B cell (primary cell): ENCODE measurements at regions not wholly inside any gene's neighbourhood (a gene's known extent, or its start where the extent isn't known, plus 50 kb on each side); places are given as distances from the start of the nearest gene placed in this dataset.

Experiments
- ATAC-seq: fragments of 200-7000 bp; cut with Tn5 transposase; one replicate; pipeline ENCODE4 v1.10.0; 2021; ENCODE audit warnings: low read depth, mild to moderate bottlenecking, moderate number of reproducible peaks, moderate library complexity
- CTCF ChIA-PET: fragments of 350-600 bp; sonication (Branson Sonifier 250); formaldehyde crosslinking; loops from one replicate; lab custom pipeline; 2021; ENCODE audit warnings: antibody characterized with exemption, inconsistent platforms; lab: Charles Lee
- POLR2A ChIA-PET: fragments of 350-600 bp; sonication (Branson Sonifier 250); formaldehyde crosslinking; loops from one replicate; lab custom pipeline; 2021; ENCODE audit warnings: antibody characterized with exemption; lab: Charles Lee
- DNase-seq: peaks from one replicate; pipeline ENCODE4 v3.0.0; 2013
- H2AFZ ChIP-seq: 2 replicates; pipeline ENCODE4 v1.6.1; 2012; ENCODE audit warnings: mild to moderate bottlenecking, low read depth, low read length; ENCODE audit not compliant: insufficient read depth, poor library complexity, severe bottlenecking
- H3K27ac ChIP-seq, 2 donors: 1 replicate in 1 of 2; 2 replicates in 1 of 2; pipeline ENCODE4 v1.5.1; 2012 to 2013; ENCODE audit warnings: low read length in 2 of 2, mild to moderate bottlenecking in 2 of 2, moderate library complexity in 1 of 2
- H3K27me3 ChIP-seq, 4 experiments: fragments of 200-600 bp in 1 of 4; sonication (generic) in 1 of 4; replicated peaks in 1 of 4; 1 replicate in 2 of 4; 2 replicates in 2 of 4; pipeline versions ENCODE4 v1.6.1 to v1.7.0; 2013 to 2016; ENCODE audit warnings: low read length in 3 of 4, mild to moderate bottlenecking in 2 of 4, mixed read lengths in 1 of 4, moderate library complexity in 1 of 4; ENCODE audit not compliant: insufficient read depth in 4 of 4, control insufficient read depth in 3 of 4; ENCODE audit errors: control extremely low read depth in 1 of 4
- H3K36me3 ChIP-seq, 2 experiments: replicated peaks in 1 of 2; 1 replicate in 1 of 2; 2 replicates in 1 of 2; pipeline versions ENCODE4 v1.6.1 to v1.7.1; 2013; ENCODE audit warnings: low read length in 1 of 2; ENCODE audit not compliant: insufficient read depth in 2 of 2, control insufficient read depth in 1 of 2; ENCODE audit errors: control extremely low read depth in 1 of 2, extremely low read depth in 1 of 2
- H3K4me1 ChIP-seq, 2 donors: fragments of 200-600 bp in 1 of 2; sonication (generic) in 1 of 2; 1 replicate in 1 of 2; 2 replicates in 1 of 2; pipeline versions ENCODE4 v1.5.1 to v1.6.1; 2013 to 2017; ENCODE audit warnings: low read length in 2 of 2; ENCODE audit not compliant: control insufficient read depth in 2 of 2, insufficient read depth in 2 of 2
- H3K4me2 ChIP-seq: replicated peaks from 2 replicates; pipeline ENCODE3; 2012; ENCODE audit warnings: mild to moderate bottlenecking, low read depth, low read length; ENCODE audit not compliant: poor library complexity, severe bottlenecking
- H3K4me3 ChIP-seq, 5 experiments: fragments of 200-600 bp in 1 of 5; sonication (generic) in 1 of 5; 1 replicate in 3 of 5; 2 replicates in 2 of 5; pipeline versions ENCODE4 v1.5.1 to v1.7.0; 2011 to 2016; ENCODE audit warnings: low read length in 4 of 5, mild to moderate bottlenecking in 4 of 5, low read depth in 2 of 5, control low read depth in 1 of 5, moderate library complexity in 1 of 5; ENCODE audit not compliant: insufficient read depth in 1 of 5; ENCODE audit errors: control extremely low read depth in 1 of 5, extremely low read depth in 1 of 5
- H3K79me2 ChIP-seq: fragments of 200-600 bp; sonication (generic); one replicate; pipeline ENCODE4 v1.6.0; 2016; ENCODE audit warnings: low read length; ENCODE audit not compliant: control insufficient read depth, insufficient read depth
- H3K9ac ChIP-seq: fragments of 200-600 bp; sonication (generic); 2 replicates; pipeline ENCODE4 v1.6.1; 2017; ENCODE audit warnings: mild to moderate bottlenecking, low read length, moderate library complexity
- H3K9me3 ChIP-seq, 3 donors: one replicate each; pipeline versions ENCODE4 v1.6.1 to v1.7.1; 2013; ENCODE audit warnings: low read length in 2 of 3; ENCODE audit not compliant: control insufficient read depth in 2 of 3, insufficient read depth in 1 of 3; ENCODE audit errors: control extremely low read depth in 1 of 3
- H4K20me1 ChIP-seq: 2 replicates; pipeline ENCODE4 v1.6.0; 2012; ENCODE audit warnings: mild to moderate bottlenecking, low read length; ENCODE audit not compliant: insufficient read depth, control insufficient read depth, poor library complexity, severe bottlenecking
- H3K27ac Mint-ChIP-seq: one replicate; pipeline ENCODE4 v1.8.0; 2021; ENCODE audit warnings: mixed read lengths
- H3K27me3 Mint-ChIP-seq: one replicate; pipeline ENCODE4 v1.8.0; 2021; ENCODE audit warnings: mixed read lengths
- H3K4me1 Mint-ChIP-seq: one replicate; pipeline ENCODE4 v1.8.0; 2021; ENCODE audit warnings: mixed read lengths
- H3K4me3 Mint-ChIP-seq: one replicate; pipeline ENCODE4 v1.8.0; 2021; ENCODE audit warnings: mixed read lengths
- H3K9me3 Mint-ChIP-seq: one replicate; pipeline ENCODE4 v1.8.0; 2022; ENCODE audit warnings: mixed read lengths; ENCODE audit not compliant: insufficient read depth
- EZH2 ChIP-seq: IDR thresholded peaks from 2 replicates; pipeline ENCODE4 v1.6.1; 2012; ENCODE audit warnings: borderline replicate concordance, low read depth, mild to moderate bottlenecking, moderate library complexity, low read length; ENCODE audit not compliant: insufficient read depth, poor library complexity, severe bottlenecking
- WGBS: methylation state at CpG from one replicate; pipeline ENCODE4 v1.1.5; 2013; ENCODE audit warnings: missing lambda C conversion rate; ENCODE audit not compliant: insufficient coverage; 5-methylcytosine and 5-hydroxymethylcytosine counted together
- intact Hi-C: fragments of 100-400 bp; cut with micrococcal nuclease; formaldehyde crosslinking; loops from one replicate; pipeline ENCODE4 v1.10.0; 2022
- TF ChIP-seq, protein P1 (sequence below): fragments of 200-600 bp; IDR thresholded peaks from one replicate; pipeline ENCODE4 v1.8.0; 2022; ENCODE audit warnings: antibody characterized with exemption, mild to moderate bottlenecking

GRCh38 chr11:23079382-23079813 lies 219.1 kb upstream of the CCDC179 start:
- no peaks in the 10 kb centered on the region for H3K4me1 Mint-ChIP-seq
- DNase-seq, result no peak
- H3K4me1 ChIP-seq, result no peaks in the 10 kb centered on the region
- no peak for TF ChIP-seq EZH2
- TF ChIP-seq, protein P1, sequence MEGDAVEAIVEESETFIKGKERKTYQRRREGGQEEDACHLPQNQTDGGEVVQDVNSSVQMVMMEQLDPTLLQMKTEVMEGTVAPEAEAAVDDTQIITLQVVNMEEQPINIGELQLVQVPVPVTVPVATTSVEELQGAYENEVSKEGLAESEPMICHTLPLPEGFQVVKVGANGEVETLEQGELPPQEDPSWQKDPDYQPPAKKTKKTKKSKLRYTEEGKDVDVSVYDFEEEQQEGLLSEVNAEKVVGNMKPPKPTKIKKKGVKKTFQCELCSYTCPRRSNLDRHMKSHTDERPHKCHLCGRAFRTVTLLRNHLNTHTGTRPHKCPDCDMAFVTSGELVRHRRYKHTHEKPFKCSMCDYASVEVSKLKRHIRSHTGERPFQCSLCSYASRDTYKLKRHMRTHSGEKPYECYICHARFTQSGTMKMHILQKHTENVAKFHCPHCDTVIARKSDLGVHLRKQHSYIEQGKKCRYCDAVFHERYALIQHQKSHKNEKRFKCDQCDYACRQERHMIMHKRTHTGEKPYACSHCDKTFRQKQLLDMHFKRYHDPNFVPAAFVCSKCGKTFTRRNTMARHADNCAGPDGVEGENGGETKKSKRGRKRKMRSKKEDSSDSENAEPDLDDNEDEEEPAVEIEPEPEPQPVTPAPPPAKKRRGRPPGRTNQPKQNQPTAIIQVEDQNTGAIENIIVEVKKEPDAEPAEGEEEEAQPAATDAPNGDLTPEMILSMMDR, result no peak
- no peaks in the 10 kb centered on the region for H3K79me2 ChIP-seq
- no peak overlapping the region for H3K4me2 ChIP-seq
- ATAC-seq, result no peak
- H2AFZ ChIP-seq, result no peak overlapping the region
- no peak overlapping the region for H3K4me3 ChIP-seq
- no peaks in the 10 kb centered on the region for H4K20me1 ChIP-seq
- no peaks in the 10 kb centered on the region for H3K36me3 ChIP-seq
- POLR2A ChIA-PET, result no interaction called here
- no peak overlapping the region for H3K9ac ChIP-seq
- H3K27ac ChIP-seq, result no peak overlapping the region
- no peaks in the 10 kb centered on the region for H3K27me3 ChIP-seq
- 71% methylated on average over 1 of the region's 3 CpGs for WGBS
- H3K9me3 Mint-ChIP-seq, result no peaks in the 10 kb centered on the region
- H3K9me3 ChIP-seq, result no peaks in the 10 kb centered on the region
- no peak overlapping the region for H3K27ac Mint-ChIP-seq
- no peak overlapping the region for H3K4me3 Mint-ChIP-seq
- no peaks in the 10 kb centered on the region for H3K27me3 Mint-ChIP-seq
- intact Hi-C loops, result no loop called here
- CTCF ChIA-PET, result no interaction called here

GRCh38 chr11:23087407-23087806 lies 227.1 kb upstream of the CCDC179 start:
- H3K27ac ChIP-seq, result no peak overlapping the region
- H3K9me3 Mint-ChIP-seq, result no peaks in the 10 kb centered on the region
- no peak overlapping the region for H3K4me3 Mint-ChIP-seq
- POLR2A ChIA-PET, result no interaction called here
- no peaks in the 10 kb centered on the region for H3K79me2 ChIP-seq
- no peaks in the 10 kb centered on the region for H4K20me1 ChIP-seq
- no peaks in the 10 kb centered on the region for H3K27me3 Mint-ChIP-seq
- H3K4me1 ChIP-seq, result no peaks in the 10 kb centered on the region
- no peak overlapping the region for H3K9ac ChIP-seq
- DNase-seq, result no peak
- TF ChIP-seq, protein P1, result no peak
- no peak for TF ChIP-seq EZH2
- no peak overlapping the region for H3K27ac Mint-ChIP-seq
- no peak overlapping the region for H3K4me3 ChIP-seq
- H2AFZ ChIP-seq, result no peak overlapping the region
- no peaks in the 10 kb centered on the region for H3K4me1 Mint-ChIP-seq
- CTCF ChIA-PET, result no interaction called here
- no peaks in the 10 kb centered on the region for H3K36me3 ChIP-seq
- no CpG with 5 or more reads among the region's 4 CpGs for WGBS
- ATAC-seq, result no peak
- H3K27me3 ChIP-seq, result no peaks in the 10 kb centered on the region
- intact Hi-C loops, result no loop called here
- no peaks in the 10 kb centered on the region for H3K9me3 ChIP-seq
- no peak overlapping the region for H3K4me2 ChIP-seq
